Activated CD8-positive, alpha-beta memory T cell treated with anti-CD3 and anti-CD28 coated beads for 24 hours (primary cell): ENCODE measurements at regions not wholly inside any gene's neighbourhood (a gene's known extent, or its start where the extent isn't known, plus 50 kb on each side); places are given as distances from the start of the nearest gene placed in this dataset.

Experiments
- DNase-seq: peaks from one replicate; pipeline ENCODE4 v3.0.0-alpha.2; 2020

DNA sequence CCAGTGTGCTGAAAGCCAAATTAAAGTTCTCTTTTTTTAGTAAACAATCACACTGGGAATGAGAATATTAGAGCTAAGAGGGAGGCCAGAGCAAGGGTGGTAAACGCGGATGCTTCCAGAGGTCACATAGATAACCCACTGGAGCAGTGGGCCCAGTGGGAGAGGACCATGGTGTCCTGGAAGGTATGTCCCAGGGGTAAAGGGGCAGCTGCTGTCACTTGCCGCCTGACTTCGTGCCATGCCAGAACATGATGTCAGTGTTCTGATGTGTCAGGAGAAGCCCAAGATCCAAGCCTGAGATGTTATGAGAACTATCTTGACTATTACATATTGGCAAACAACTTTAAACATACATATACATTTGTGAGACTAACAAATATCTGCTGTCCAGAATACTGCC is 211.9 kb upstream of the IL12A start:
- DNase-seq, result no peak

DNA sequence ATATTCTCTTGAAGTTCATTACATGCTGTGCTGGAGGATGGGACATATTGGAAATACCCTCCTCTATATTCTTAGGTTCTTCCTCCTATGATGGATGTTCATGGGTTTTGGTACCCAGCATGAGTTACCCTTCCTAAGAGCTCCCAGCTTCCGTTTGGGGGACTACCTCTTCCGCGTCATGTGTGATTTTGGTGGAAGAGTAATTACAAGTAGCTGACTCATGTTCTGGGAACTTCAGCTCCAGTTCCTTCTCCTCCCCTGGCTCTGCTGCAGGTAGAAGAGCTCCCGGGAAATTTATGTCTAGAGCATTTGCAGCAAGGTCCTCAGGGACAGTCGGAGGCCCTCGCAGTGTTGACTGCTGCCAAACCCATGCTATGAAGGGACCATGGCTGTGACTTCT is 208.8 kb upstream of the IL12A start:
- DNase-seq, result no peak

DNA sequence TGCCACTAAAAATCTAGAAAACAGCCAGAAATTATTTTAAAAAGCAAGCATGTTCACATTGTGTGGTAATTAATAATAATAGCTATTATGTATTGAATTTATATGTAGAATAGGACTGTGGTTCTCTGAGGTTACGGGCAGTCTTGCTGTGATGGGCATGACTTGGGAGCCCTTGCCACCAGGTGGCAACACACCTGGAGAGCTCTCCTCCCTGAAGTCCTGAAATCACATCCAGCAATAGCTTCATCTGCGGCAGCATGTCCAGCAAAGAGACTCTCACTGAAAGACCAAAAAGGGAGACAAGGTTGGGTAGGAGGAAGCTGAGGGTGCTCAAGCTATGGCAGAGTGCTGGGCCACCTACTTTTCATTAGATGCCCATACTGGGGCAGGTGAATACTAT is 206.8 kb upstream of the IL12A start:
- DNase-seq, result no peak

DNA sequence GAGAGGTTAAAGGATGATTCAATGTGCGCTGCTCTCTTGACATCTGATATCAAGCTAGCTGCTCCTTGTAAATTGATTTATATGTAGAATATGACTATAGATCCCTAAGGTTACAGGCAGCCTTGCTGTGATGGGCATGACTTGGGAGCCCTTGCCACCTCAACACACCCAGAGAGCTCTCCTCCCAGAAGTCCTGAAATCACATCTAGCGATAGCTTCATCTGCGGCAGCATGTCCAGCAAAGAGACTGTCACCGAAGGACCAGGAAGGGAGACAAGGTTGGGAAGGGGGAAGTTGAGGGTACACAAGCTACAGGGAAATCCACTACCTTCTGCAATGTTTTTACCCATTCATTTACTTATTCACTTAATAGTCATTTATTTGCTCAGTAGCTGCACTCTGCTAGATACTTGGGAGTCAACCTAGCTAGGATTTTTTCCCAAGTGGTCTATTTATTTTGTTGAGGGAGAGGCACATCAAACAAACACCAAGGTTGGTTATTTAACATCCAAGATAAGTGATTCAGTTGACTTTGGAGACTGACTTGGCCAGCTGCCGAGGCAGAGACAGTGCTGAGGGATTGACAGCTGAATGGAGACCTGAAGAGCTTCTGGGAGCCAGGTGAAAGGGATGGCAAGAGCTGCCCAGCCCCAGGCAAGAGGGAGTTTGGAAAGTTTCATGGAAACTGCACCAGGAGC is 205.8 kb upstream of the IL12A start:
- no peak for DNase-seq

DNA sequence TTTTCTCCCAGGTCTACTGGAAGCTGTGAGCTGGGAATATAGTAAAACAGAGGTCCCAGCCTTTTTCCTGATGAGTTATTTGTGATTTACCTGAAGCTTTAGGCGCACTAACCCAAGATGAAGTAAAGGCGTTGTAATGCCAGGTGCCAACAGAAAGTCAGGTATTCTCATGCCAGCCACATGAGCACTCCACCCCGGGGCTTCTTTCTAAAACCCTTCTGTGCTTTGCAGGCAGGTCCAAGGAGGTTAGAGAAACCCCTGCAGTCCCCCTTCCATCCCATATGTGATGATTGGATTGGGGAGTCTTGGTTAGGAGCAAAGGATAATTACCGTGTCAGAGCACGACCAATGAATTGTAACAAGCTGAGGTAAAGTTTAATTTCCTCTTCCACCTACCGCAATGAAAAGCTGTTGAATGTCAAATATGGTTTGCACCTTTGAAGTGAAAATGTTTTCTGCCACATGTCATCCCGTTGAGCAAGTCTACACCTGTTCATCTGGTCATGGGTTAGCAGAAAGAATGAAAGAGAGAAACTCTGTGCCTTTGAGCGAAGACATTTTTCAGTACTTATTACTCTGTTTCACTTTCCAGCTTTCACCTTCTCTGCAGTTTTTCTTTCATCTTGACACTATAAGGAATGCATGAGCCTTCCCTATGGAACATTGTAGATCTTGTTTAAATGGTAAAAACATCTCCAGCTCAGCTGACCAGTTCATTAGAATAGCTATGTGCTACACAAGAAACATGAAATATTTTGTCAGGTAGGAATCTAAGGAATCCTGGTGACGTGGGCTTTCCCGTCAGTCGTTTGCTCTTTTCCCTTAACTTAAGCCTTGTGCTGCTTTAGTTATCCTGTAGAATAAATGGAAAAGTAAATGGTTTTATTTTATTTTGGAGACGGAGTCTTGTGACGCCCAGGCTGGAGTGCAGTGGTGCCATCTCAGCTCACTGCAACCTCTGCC is 204.6 kb upstream of the IL12A start:
- DNase-seq, result no peak

DNA sequence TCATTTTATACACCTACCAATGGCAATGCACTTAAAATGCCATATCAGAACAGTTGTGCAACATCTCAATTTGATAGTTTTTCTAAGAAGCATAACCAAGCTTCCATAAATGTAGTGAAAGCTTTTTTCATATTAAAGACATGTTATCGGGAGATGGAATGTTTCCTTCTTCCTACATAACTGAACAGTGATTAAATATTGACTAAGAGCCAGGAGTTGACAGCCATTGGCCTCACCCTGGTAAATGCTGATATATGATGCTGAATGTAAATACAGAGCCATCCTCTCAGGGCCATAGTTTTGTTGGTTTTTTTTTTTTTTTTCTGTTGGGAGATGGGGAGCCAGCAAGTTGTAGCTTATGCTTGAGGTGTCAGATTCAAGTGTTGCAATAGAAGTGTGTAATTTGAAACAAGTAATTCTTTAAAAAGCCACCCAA is 203.3 kb upstream of the IL12A start:
- no peak for DNase-seq

DNA sequence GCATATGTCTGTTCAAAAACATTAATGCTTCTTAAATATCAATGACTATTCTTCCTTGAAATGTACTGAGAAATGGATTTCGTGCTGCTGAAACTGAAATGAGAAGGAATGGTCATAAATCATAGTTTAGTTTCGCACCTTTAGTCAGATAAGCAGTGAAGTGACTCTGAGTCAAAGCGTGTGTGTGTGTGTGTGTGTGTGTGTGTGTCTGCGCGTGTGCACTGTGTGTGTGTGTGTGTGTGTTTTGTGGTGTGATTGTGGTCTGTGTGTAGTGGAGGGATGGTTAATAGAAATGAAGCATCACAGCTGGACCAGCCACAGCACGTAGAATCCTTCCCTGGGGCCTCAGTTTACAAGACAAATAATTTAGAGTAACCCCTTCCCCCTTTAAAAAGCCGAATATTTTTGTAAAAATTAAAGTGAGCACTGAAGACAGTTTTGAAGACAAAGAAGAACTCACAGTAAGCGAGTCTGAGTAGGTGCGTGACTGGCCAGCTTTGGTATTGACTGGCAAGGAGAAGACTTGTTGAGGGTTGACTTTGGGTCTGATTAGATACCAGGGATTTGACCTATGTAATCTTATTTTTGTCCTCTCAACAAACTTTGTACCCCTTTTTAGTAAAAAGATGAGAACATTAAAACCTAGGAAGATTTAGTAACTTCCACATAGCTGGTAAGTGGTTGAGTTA is 202.0 kb upstream of the IL12A start:
- no peak for DNase-seq

DNA sequence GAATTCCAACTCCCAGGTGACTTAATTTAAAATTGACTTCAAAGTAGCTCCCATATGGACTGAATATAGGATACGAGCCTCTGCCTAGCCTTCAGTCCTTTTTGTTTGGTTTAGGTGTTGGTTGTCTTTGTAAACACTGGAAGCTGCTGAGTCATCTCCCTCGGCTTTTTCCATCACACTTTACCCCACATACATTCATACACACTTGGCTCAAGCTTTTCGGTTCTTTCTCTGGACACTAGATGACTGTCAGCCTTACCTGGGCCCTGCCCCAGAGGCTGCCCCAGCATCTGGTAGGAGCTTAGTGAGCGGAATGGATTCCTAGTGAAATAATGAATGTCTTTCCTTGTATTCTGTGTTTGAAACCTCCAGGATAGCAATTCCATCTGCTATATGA is 201.5 kb upstream of the IL12A start:
- DNase-seq, result no peak

DNA sequence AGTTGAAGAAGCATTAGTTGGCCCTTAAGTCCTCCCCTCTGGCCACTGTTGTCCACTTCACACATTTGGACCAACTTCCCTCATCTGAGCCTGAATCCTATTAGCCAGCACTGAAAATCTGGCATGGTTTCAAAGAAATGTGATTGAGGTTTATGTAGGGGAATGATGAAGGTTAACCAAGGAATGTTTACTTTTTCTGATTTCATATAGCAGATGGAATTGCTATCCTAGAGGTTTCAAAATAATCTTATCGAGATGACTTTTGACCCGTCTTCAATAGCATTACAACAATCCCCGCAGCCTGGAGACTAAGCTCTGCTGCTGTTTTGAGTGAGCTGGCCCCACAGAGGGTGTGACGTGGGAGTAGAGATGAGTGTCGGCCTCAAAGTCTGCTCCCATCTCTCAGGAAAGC is 200.8 kb upstream of the IL12A start:
- no peak for DNase-seq

DNA sequence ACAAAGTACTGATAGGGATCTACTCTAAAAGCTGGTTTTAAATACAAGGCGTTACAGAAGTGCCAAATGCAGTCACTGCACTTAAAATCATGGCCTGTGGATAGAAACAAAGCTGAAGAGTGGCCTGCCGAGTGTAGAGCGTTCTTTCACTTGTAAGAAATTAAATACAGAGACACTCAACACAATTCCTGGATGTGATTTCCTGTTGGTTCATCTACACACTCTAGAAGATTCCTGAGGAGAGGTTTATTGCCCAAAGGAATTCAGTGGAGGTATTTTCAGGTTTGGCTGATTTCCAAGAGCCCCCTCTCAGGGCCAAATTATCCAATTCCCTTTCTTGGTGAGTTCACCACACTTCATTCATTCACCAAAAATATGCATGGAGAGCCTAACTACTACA is 200.3 kb upstream of the IL12A start:
- DNase-seq, result no peak

DNA sequence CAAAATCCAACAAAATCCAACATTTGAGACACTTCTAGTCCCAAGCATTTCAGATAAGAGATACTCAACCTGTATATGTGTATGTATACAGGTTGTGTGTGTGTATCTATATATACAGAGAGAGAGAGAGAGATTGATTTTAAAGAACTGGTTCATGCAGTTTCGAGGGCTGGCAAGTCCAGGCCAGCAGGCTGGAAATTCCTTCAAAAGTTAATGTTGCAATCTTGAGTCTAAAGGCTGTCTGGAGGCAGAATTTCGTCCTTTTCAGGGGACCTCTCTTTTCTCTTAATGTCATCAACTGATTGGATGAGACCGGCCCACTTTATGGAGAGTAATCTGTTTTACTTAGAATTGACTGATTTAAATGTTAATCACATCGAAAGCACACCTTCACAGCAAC is 199.6 kb upstream of the IL12A start:
- DNase-seq, result no peak

DNA sequence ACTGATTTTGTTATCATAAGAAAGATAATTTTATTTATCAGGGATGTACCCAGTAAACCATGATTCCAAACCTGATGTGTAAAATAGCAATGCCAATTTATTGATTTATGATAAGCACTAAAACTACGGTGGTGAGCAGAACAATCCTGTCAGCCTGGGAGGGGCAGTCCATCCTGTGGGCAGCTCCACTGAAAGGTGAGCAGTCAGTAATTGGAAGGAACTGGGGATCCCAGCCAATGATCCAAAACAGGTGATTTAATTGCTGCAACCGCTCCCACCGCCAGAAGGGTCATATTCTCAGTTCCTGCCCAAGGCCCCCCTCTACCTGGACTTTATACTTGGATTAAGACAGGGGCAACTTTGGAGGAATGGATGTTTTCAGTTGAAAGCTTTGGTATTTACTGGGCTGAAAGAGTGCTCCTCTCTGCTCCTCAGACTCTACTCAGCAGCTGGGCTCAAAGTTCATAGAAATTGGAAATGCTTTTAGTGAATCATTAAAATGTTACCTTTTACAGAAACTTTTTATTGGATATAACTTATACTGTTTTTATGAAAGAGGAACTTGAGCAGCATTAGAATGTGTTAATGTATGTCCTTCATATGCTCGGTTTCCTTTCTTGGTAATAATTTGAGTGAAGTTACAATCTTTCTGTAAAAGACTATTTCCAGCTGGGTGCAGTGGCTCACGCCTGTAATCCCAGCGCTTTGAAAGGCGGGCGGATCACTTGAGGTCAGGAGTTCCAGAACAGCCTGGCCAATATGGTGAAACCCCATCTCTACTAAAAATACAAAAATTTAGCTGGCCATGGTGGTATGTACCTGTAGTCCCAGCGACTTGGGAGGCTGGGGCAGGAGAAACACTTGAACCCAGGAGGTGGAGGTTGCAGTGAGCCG is 198.6 kb upstream of the IL12A start:
- no peak for DNase-seq

DNA sequence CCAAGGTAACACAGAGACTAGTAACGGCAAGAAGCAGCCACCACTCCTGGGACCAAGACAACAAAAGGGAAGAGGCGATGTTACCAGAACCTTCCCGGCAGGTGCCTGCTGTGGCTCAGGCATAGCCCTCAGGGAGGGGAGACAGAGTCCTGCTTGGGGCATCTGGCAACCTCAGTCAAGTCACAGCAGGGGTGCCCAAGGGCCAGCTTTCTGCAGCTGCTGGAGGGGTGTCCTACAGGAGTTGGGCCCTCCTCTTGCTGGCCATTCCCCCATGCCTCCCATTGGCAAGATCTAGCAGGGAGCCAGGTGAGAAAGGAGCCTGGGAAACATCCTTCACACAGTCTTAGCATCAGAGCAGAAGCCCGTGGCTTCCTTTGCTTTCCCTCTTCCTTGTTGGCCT is 197.3 kb upstream of the IL12A start:
- DNase-seq, result no peak

DNA sequence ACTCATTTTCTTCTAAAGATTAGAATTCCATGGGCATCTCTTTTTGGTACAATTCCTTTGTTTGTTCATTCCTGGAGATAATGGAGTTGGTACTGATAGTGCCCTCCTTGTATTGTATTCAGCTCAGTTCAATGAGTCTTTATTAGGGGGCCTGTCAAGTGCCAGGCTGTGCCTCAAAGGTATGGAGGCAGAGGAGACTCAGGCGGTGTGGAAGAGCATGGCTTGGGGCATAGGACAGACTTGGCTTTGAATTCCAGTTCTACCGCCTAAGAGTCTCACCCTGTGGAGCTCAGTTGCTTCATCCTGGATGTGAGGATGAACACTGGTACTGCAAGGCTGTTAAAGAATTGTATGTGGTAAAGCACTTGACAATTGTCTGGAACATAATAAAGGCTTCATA is 196.6 kb upstream of the IL12A start:
- DNase-seq, result no peak

DNA sequence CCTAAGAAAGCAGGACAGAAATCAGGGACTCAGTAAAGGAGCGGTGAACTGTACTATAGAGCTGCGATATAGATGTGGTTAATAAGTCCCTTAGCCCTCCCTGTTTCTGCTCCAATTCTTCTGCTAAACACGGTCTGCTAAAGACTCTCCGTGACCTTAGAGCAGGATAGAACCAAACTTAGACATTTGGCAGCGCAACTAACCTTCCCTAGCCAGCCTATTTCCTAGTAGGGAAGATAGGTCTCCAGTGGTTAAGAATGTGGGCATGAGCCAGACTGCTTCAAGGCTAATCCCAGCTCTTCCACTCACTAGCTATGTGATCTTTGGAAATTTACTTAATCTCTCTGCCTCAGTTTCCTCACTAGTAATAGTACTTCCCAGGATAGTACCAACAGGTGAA is 193.6 kb upstream of the IL12A start:
- DNase-seq, result no peak

DNA sequence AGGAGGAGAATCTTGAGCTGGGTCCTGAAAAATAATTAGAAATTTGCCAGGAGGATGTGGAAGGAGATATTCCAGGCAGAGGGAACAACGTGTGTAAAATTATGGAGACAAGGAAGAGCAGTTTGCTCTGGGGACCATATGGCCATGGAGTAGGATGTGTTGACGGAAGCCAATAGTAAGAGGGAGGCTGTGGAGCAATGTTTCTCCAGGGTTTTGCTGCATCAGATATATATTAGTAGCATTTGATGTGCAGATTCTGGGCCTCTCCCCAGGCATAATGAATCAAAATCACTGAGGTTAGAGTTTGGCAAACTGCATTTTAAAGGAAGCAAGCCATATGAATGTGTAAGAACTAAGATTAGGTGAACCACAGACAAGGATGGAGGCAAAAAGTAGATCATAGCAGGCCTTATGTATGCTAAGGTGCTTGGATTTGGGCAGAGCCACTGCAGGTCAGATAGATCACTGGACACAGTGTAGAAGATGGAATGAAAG is 192.9 kb upstream of the IL12A start:
- DNase-seq, result no peak

DNA sequence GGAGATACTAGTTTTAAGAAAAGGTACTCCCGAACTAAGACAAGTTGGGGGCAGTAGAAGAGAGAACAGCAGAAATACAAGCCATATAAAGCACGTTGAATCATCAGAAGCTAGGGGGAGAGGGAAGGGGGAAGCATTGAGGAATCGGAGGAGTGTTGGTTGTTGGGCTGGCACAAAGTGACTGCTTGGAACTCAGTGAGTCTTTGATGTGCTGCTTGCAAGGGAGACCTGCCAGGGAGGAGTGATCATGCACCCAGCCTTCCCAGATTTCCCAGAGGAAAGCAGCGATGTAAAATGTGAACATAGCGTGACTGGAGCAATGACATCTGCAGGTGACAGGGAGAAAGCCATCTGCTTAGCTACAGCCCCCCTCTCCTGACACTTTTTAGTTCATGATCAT is 192.4 kb upstream of the IL12A start:
- no peak for DNase-seq

DNA sequence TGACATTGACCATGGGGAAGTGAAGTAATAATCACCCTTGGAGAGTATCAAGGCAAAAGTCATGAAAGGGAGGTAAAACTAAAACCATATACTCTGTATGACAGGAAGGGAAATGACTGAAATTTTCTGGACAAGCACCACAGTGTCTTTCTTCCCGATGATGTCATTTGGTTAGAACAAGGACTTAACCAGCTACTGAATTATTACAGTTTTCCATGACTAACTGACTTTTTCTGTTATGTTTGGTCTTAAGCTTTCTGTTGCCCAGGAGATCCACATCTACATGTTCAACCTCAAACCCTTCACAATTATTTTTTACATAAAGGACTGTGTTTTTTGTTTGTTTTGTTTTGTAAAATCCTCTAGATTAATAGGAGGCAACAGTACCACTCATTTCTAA is 191.9 kb upstream of the IL12A start:
- DNase-seq, result no peak

DNA sequence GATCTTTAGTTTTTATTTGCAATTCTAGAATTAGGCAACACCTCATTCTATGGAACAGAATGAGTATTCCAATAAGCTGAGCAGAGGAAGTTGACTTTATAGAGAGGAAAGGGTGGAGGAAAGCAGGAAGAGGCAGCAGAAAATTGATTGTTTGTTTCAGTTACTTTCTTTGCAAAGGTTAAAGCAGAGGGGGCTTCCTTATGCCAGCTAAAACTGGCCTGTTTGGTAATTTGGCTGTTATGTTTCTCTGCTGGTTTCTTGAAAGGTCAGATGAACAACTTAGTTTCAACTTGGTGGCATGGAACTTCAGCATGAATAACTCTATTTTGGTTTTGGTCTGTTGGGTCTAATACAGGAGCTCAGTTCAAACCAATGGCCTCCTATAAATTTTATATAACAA is 190.9 kb upstream of the IL12A start:
- no peak for DNase-seq

DNA sequence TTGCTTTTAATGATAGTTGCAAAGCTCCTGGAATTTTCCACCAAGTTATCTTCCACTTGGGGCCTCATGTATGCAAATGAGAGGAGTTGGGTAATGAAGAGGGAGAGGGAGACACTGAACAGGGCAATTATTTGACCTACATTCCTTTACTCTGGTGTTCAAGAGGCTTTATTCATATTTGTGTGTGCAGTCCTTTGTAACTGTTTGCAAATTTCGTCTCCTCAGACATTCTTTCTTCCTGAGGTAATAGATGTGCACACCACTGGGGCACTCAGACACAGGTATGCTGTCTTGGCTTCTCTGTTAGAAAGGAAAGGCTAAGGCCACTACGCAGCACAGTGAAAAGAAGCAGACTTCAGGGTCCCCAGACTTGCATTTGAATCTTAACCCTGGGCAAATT is 189.7 kb upstream of the IL12A start:
- no peak for DNase-seq

DNA sequence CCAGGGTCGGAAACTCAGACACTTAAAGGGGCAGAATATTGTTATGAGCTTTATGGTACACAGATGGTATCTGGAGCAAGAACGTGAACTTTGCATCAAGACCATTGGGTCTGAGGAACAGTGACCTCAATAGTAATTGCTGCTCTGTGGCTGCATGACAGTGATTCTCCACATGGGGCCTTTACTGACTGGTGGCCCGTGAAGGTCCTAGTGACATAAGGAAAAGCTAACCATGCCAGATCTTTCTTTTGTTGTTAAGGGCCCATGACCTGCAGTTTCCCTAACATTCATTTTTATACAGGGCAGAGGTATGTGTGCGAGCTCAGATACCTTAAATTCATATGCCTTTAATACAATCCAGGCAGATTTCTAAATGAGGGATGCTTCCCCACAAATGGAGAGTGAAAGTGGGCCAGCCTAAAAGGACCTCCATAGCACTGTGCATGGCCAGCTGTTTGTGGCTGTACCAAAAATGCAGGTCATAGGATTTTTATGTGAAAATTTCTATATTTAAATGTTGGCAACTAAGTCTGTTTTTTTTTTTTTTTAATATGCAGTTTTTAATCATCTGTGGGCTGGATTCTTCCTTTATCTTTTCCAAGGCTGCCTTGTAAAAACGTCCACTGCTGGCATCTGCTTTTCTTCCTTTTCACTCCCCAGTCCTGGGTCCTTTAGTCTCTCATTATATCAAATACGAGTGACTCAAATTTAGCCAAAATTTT is 188.0 kb upstream of the IL12A start:
- no peak for DNase-seq

DNA sequence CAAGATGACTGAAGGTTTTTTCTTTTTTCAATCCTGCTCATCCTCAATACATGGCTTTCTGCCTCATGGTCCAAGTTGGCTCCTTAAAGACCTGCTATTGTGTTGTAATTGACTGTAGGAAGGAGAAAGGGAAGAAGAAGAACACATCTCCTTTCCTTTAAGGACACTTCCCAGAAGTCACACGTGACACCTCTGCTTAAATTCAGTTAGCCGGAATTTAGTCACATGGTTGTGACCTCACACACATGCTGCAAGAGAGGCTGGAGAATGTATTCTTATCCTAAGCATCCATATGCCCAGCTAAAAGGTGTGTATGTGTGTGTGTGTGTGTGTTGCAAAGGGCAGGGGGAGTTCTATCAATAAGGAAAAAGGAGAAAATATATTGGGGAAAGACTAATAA is 185.8 kb upstream of the IL12A start:
- DNase-seq, result no peak
